HEK293T (cell line): ENCODE measurements at regions not wholly inside any gene's neighbourhood (a gene's known extent, or its start where the extent isn't known, plus 50 kb on each side); places are given as distances from the start of the nearest gene placed in this dataset.

Experiments used
- CTCF ChIA-PET: fragments of 350-600 bp; formaldehyde crosslinking; extraction: SDS; loops from one replicate; lab custom pipeline; 2021; ENCODE audit warnings: antibody characterized with exemption, inconsistent platforms; lab: Yijun Ruan, JAX
- POLR2A ChIA-PET: fragments of 350-600 bp; formaldehyde crosslinking; extraction: SDS; loops from one replicate; lab custom pipeline; 2020; ENCODE audit warnings: antibody characterized with exemption, inconsistent platforms; lab: Yijun Ruan, JAX
- DNase-seq: peaks from one replicate; pipeline ENCODE4 v3.0.0; 2012; ENCODE audit warnings: mixed read lengths; ENCODE audit errors: extremely low spot score
- ARNT ChIP-seq: fragments of 450-650 bp; IDR thresholded peaks from 2 replicates; pipeline ENCODE4 v1.6.1; 2017; ENCODE audit warnings: mild to moderate bottlenecking
- BHLHE40 ChIP-seq: fragments of 450-650 bp; IDR thresholded peaks from 2 replicates; pipeline ENCODE4 v1.6.1; 2016; ENCODE audit warnings: mild to moderate bottlenecking, moderate library complexity, borderline replicate concordance
- CTBP1 ChIP-seq: fragments of 450-650 bp; IDR thresholded peaks from 2 replicates; pipeline ENCODE4 v1.6.1; 2016; ENCODE audit warnings: borderline replicate concordance
- ELF4 ChIP-seq: fragments of 450-650 bp; IDR thresholded peaks from 2 replicates; pipeline ENCODE4 v1.6.1; 2017; ENCODE audit warnings: antibody characterized with exemption
- FOXA1 ChIP-seq: fragments of 450-650 bp; IDR thresholded peaks from 2 replicates; pipeline ENCODE4 v1.6.1; 2016; ENCODE audit warnings: mild to moderate bottlenecking
- FOXK2 ChIP-seq: fragments of 450-650 bp; IDR thresholded peaks from 2 replicates; pipeline ENCODE4 v1.6.1; 2016; ENCODE audit warnings: mild to moderate bottlenecking
- FOXM1 ChIP-seq: fragments of 450-650 bp; IDR thresholded peaks from 2 replicates; pipeline ENCODE4 v1.6.1; 2017; ENCODE audit warnings: mild to moderate bottlenecking, borderline replicate concordance
- HDGF ChIP-seq: fragments of 450-650 bp; IDR thresholded peaks from 2 replicates; pipeline ENCODE4 v1.6.1; 2017; ENCODE audit warnings: antibody characterized with exemption, borderline replicate concordance
- L3MBTL2 ChIP-seq: fragments of 450-650 bp; conservative IDR thresholded peaks from 2 replicates; pipeline ENCODE4 v1.6.1; 2016; ENCODE audit warnings: mild to moderate bottlenecking
- LEF1 ChIP-seq: fragments of 450-650 bp; IDR thresholded peaks from 2 replicates; pipeline ENCODE4 v1.6.1; 2017; ENCODE audit warnings: mild to moderate bottlenecking, borderline replicate concordance
- NFRKB ChIP-seq: fragments of 450-650 bp; IDR thresholded peaks from 2 replicates; pipeline ENCODE4 v1.6.1; 2016; ENCODE audit warnings: mild to moderate bottlenecking, moderate library complexity
- PKNOX1 ChIP-seq: fragments of 450-650 bp; IDR thresholded peaks from 2 replicates; pipeline ENCODE4 v1.6.1; 2016
- SP1 ChIP-seq: fragments of 450-650 bp; IDR thresholded peaks from 2 replicates; pipeline ENCODE4 v1.6.1; 2017
- SUZ12 ChIP-seq: fragments of 450-650 bp; IDR thresholded peaks from 2 replicates; pipeline ENCODE4 v1.6.1; 2016; ENCODE audit warnings: mild to moderate bottlenecking
- TARDBP ChIP-seq: fragments of 450-650 bp; IDR thresholded peaks from 2 replicates; pipeline ENCODE4 v1.6.1; 2016
- ZNF384 ChIP-seq: fragments of 450-650 bp; IDR thresholded peaks from 2 replicates; pipeline ENCODE4 v1.6.1; 2016

GRCh38 chr13:112246731-112247470, 129.3 kb upstream of the SPACA7 start:
- no peak for TF ChIP-seq PKNOX1
- no peak for TF ChIP-seq ZNF384
- no peak for TF ChIP-seq BHLHE40
- no peak for TF ChIP-seq HDGF
- no peak for TF ChIP-seq TARDBP
- no peak for TF ChIP-seq SUZ12
- TF ChIP-seq FOXK2, result no peak
- no peak for TF ChIP-seq CTBP1
- TF ChIP-seq SP1, result no peak
- TF ChIP-seq ELF4, result no peak
- no peak for TF ChIP-seq L3MBTL2
- TF ChIP-seq FOXM1, result no peak
- TF ChIP-seq FOXA1, result no peak
- TF ChIP-seq NFRKB, result no peak
- no peak for TF ChIP-seq LEF1
- POLR2A ChIA-PET, result no interaction called here
- CTCF ChIA-PET, result no interaction called here
- no peak for DNase-seq

DNA sequence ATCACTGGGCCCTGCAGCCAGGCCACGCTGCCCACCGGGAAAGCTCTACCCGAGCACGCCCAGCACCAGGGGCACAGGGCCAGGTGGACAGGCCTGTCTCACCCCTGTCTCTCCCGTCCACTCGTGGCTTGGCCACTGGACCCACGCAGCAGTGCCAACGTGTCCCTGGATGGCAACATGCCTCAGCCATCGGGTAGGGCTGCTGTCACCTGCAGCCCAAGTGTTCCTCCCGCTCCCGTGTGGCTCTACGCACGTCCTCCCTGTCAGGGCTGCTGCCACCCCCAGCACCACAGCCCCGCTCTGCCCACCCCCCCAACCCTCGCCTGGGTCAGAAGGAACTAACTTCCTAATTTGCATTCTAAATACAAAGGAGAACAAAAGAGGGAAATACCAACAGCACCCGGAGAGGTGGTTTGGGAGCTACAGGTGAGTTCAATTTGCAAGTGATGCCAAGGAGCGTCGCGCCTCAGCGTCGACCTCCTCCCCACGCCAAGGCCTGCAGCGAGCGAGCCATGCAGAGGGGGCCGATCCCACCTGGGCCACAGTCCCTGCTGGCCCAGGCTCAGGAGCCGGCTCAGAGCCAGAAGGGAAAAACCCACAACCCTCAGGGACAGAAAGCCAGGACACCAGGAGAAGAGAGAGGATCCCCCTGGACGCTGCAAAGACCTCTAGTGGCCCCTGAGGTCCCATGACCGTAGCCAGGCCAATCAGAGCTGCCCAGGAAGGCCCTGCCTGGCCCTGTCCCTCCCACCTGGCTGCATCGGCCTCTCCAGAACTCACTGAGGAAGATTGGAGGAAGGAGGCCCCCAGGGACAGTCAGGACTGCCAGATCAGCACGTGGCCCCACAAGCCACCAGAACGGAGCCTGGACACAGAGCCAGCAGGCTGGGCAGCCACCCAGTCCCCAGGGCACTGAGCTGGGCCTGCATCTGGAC, 128.4 kb upstream of the SPACA7 start:
- CTCF ChIA-PET, result no interaction called here

DNA sequence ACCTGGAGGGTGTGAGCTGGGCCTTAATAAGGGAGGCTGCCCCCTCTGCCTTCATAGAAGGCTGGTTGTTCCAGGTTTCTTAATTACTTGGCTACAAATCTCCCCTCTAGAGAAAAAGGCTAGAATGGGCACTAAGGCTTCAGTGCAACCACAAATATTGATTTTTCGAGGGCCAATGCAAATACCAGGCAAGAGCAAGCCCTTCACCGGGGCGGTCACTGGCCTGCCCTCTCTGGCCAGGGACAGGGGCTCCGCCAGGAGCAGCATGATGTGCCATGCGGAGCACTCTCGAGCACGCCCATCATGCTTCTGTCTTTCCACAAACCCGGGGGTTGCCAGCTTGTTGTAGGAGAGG, 127.8 kb upstream of the SPACA7 start:
- no peak for TF ChIP-seq FOXM1
- no peak for TF ChIP-seq FOXK2
- TF ChIP-seq LEF1, result no peak
- TF ChIP-seq FOXA1, result no peak
- no peak for TF ChIP-seq HDGF
- no peak for TF ChIP-seq ARNT
- TF ChIP-seq BHLHE40, result no peak
- no peak for TF ChIP-seq ZNF384
- TF ChIP-seq L3MBTL2, result no peak
- TF ChIP-seq SP1, result no peak
- no peak for TF ChIP-seq ELF4
- TF ChIP-seq CTBP1, result no peak
- no peak for TF ChIP-seq TARDBP
- no peak for TF ChIP-seq PKNOX1
- no peak for TF ChIP-seq NFRKB
- no peak for TF ChIP-seq SUZ12
- POLR2A ChIA-PET, result no interaction called here
- no peak for DNase-seq
- CTCF ChIA-PET, result no interaction called here

More for the DNA sequence above, 128.4 kb upstream of the SPACA7 start:
- no peak for DNase-seq
- no peak for TF ChIP-seq L3MBTL2
- no peak for TF ChIP-seq TARDBP
- no peak for TF ChIP-seq BHLHE40
- no peak for TF ChIP-seq ARNT
- POLR2A ChIA-PET, result no interaction called here

DNA sequence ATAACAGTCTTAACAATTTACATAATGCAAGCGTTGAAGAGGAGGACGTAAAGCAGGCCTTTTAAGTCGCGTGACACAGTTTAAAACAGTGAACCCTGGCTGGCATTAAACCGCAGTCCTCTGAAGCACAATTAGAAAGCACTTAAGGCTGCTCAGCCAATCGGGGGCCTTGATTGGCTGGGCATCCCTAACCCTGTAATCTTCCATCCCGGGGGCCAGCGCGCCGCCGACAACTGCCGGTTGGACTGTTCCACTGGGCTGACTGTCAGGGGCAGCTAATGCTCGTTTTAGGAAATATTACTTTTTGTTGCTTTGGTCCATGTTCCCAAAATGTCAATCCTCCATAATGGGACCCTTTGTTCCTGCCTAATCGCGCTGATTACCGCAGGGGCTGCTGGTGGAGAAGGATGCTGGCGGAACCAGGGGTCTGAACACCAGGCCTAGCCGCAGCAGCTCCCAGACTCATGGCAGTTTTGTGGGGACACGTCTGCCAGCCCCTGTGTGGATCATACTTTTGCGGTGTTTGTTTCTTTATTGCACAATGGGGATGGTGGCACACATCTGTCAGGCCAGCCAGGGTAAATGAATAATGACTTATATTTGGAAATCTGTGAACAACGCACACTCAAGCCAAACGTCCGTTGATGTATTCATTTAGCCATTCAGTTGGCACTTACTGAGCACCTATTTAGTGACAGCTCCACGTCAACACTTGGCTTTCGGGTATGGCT, 127.1 kb upstream of the SPACA7 start:
- CTCF ChIA-PET, result no interaction called here
- no peak for DNase-seq
- TF ChIP-seq ELF4 (no peak), LEF1 (no peak), FOXA1 (no peak), ARNT (no peak), L3MBTL2 (no peak)
- POLR2A ChIA-PET, result interaction anchor here (0.8 kb wide), 1 partner anchor 9 kb away, joined by 3 read pairs; no protein-coding TSS in a partner anchor

DNA sequence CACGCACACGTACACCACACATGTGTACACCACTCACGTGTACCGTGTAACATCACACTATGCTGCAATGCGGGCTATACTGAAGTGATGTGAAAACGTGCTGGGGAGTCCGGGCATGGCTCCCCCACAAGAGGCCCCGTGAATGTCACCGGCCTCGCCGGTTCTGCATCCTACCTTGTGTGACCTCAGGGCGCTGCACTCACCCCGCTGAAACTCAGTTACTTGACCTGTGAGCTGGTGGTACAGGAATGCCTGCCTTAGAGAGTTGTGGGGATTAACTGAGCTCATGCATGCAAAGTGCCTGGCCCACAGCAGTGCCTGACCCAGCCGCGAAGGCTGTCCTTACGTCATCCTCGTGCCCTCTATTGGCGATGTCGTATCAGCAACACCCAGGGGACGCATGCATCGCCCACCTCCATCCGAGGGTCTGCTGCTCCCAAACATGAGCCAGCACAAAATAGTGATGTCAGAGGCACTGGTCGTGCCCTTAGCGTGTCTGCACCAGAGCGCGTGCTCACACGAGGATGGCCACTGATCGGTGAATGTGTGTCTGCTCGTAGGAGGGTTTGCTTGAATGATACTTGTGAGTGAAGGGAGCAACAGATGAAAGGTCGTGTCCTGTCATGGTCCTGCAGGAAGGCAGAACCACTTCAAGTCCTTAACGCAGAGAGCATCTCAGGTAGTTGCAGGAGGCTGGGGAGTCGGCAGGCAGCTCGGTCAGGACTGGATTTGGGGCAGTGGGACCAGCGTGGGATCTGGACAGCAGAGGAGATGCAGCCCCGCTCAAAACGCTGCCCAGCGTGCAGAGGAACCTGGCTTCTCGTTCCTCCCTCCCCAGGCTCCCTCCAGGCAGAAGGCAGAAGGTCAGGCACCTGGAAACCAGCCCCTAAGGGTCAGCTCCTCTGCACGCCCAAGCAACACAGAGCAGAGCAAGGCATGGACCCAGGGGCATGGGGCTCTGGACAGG, 126.2 kb upstream of the SPACA7 start:
- CTCF ChIA-PET, result no interaction called here
- DNase-seq, result no peak
- POLR2A ChIA-PET, result interaction anchor here (0.8 kb wide), 1 partner anchor 10 kb away, joined by 3 read pairs; no protein-coding TSS in a partner anchor
- TF ChIP-seq FOXK2 (no peak), NFRKB (no peak), ARNT (no peak), SP1 (no peak), BHLHE40 (no peak), CTBP1 (no peak), L3MBTL2 (no peak), HDGF (no peak), LEF1 (no peak)
